GM18517 (cell line): ENCODE measurements at regions not wholly inside any gene's neighbourhood (a gene's known extent, or its start where the extent isn't known, plus 50 kb on each side); places are given as distances from the start of the nearest gene placed in this dataset.
"Not testable (repeated sequence)": the region's sequence is repeated elsewhere in the genome, so short reads cannot be mapped to it uniquely, and the experiment has no call there.

Source experiments
- ATAC-seq: cut with Tn5 transposase; IDR thresholded peaks from one replicate; pipeline ENCODE4 v1.9.1; 2021; ENCODE audit warnings: mild to moderate bottlenecking, moderate library complexity; ENCODE audit not compliant: unreplicated experiment

DNA sequence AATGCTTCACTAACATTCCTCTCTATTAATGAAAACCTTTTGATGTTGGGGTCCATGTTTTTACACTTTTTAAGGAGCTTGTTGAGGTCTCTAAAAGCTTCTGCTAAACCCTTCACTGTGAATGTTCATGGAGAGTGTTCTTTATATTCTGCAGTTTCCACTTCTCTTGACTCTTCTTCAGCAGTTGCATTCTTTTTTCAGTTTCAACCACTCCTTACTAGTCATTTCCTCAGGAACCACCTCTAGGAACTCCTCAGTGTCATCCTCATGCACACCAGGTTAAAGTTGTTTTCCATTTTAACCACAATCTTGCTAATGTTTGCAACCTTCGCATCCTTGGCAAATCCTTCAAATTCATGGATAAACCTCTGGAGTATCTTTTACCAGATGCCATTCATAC lies 821.6 kb downstream of the ANKRD7 start:
- ATAC-seq, result no peak

DNA sequence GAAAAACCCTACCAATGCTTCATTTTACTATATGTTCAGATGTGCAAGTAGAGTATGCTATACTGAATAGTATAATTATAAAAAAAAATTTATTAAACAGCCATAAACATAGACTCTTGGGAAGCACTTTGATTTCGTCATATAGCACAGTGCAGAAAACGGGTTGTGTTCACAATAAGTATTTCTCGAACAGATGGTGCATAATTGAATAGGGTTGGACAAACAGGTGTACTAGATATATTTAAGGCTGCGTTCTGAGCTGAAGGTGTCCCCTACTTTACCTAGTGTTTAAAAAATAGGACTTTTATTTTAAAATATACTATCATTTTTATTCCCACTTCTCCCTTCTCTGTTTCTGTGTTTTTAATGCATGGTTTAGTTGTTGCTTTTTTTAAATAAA lies 841.5 kb downstream of the ANKRD7 start:
- ATAC-seq, result no peak

DNA sequence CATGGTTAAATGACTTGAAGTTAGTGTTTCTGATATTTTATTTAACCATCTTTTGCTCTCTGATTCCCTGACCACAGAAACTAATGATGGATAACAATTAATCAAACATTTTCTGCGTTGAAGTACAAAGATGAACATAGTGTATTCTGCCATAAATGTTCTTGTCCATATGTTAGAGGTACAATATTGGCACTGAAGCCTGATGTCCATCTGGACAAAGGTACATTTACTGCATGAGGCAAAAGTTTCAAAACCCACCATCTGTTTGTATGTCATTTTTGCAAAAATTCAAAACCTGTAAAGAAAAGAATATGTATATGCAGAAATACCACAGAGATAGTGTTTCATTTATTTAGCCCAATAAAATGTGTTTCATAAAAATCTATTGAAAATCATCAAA lies 861.5 kb downstream of the ANKRD7 start:
- no peak for ATAC-seq

DNA sequence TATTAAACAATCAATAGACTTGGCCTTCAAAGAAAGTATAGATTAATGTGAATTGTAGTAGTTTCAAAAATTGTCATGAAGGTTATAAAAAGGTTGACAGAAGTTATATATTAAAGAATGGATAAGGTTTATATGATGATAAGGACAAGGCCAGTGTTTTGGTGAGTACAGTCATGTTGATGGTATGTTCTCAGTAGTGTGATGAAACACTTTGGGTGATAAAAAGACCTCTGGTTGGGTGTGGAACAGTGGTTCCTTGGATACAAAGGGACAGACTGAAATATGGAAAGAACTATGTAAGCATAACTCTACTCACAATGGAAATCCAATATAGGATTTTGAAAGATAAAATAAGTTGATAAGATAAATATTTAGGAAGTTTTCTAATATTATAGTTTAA lies 866.3 kb downstream of the ANKRD7 start:
- ATAC-seq, result no peak

DNA sequence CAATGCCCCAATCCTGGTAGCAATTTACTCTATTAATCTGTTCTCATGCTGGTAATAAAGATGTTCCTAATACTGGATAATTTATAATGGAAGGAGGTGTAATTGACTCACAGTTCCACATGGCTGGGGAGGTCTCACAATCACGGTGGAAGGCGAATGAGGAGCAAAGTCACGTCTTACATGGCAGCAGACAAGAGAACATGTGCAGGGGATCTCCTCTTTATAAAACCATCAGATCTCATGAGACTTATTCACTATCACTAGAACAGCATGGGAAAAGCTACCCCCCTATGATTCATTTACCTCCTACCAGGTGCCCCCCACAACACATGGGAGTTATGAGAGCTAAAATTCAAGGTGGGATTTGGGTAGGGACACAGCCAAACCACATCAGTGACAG lies 872.2 kb downstream of the ANKRD7 start:
- ATAC-seq, result no peak

DNA sequence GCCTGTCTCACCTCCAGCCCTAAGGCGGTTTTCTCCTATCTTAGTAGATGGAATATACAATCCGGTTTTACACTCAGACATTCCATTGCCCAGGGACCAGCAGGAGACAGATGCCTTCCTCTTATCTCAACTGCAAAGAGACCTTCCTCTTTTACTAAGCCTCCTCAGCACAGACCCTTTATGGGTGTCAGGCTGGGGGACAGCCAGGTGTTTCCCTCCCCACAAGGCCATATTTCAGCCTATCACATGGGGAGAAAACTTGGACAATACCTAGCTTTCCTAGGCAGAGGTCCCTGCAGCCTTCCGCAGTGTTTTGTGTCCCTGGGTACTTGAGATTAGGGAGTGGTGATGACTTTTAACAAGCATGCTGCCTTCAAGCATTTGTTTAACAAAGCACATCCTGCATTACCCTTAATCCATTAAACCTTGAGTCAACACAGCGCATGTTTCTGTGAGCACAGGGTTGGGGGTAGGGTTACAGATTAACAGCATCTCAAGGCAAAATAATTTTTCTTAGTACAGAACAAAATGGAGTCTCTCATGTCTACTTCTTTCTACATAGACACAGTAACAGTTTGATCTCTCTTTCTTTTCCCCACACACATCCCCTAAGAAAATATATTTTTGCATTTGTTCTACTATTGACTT lies 876.2 kb downstream of the ANKRD7 start:
- not testable (repeated sequence) for ATAC-seq

DNA sequence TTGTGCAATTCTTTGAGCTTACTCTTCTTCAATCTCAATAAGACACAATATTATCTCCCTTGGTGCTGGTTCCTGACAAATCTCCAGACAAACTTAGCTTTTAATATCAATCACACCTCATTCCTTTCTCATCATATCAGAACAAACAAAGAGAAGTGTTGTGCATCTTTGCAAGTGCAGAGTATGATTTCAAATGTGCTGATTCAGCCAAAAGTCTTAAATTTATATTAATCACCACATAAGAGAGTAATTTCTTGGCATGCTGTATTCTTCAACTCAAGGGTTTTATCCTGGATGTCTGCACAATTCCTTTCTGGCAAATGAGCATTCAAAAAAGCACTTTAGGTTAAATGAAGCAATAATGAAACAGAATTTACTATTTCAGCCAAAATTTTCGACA lies 877.8 kb downstream of the ANKRD7 start:
- no peak for ATAC-seq

DNA sequence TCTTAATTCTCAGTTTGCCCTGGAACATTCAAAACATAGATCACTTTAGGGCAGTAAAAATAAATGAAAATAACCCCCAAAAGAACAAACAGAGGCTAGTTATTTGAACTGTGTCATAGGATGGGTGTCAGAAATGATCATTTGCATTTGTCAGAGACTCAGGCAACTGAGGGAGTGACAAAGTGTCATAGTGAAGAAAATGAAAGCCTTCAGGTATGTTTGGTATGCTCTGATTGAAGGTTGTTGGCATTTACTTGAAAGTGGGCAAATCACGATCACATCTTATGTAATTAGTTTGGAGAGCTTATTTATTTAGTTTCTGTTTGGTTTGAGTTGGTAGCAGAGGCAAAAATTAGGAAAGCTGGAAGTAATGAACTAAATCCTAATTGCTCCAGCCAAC lies 880.9 kb downstream of the ANKRD7 start:
- ATAC-seq, result no peak

DNA sequence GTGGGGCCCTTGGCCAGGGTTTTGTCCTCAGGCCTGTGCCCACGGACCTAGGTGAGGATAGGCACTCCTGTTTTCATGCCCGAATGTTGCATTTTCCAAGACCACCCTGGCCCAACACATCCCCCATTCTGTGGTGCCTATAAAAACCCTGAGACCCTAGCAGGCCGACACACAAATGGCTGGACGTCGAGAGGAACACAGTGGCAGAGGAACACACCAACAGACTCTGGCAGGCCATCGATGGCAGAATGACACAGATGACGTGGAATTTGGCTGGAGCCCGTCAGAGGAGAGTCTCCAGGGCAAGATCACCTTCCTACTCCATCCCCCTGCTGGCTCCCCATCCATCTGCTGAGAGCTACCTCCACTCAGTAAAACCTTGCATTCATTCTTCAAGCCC lies 898.8 kb downstream of the ANKRD7 start:
- ATAC-seq, result no peak

DNA sequence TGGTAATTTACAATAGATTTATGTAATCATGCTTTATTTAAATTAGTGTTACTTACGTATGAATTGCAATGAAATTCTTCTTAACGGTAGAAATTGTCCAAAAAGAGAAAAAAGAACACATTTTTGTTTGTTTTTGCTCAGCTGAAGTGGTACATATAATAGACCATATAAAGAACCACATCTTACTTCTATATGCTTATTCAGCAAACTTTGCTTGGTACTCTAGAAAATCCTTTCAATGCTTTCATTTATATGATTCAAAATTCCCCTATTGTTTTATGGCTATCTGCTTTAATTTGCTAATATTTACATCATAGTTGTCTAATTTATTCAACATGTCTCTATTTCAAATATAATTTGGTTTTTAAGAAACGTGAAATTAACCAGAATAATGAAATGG lies 903.2 kb downstream of the ANKRD7 start:
- ATAC-seq, result no peak

DNA sequence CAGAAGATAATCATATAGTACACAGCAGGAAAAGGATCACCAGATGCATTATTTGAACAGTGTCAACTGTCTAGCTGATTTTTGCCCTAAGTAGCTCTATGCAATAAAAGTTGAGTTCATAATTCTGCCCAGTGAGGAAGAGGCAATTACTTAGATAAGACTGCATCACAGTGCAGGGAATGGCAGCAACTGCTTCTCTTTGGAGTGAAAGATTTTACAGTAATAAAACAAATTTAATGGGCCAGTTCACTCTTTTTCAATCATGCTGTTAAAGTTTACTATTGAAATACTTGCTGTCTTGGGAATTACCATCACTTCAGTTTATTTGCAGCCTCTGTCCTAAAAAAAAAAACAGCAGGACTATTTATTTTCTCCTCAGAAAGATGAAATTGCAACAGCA lies 907.9 kb downstream of the ANKRD7 start:
- no peak for ATAC-seq

DNA sequence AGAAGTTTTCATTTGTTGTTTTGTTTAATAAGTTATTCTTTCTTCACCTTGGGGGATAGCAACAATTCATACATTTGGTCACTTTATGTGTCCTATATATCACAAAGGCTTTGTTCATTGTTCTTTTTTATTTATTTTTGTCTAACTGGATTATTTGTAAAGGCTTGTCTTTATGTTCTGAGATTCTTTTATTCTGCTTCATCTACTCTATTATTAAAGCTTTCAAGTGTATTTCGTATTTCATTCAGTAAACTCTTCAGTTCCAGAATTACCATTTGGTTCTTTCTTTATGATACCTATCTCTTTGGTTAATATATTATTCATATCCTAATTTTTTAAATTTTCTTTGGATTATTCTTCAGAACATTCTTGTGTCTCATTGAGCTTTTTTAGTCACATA lies 942.9 kb downstream of the ANKRD7 start:
- ATAC-seq, result no peak

DNA sequence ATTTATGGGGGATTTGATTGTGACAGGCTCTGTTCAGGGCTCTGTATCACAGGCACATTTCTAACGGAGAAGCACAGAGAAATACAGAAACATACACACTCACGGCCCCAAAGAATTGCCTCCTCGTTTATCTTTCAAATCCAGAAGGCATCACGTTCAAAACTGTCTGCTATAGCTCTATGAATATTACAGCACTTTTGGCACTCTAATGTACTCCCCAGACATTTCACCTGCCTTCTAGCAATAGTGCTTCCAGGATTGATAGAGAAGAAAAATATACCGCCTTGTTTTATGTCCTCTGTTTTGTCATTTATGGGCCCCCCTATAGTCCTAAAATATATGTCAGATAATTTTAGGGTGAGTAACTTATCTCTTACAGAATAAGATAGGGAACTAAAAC lies 947.5 kb downstream of the ANKRD7 start:
- no peak for ATAC-seq

DNA sequence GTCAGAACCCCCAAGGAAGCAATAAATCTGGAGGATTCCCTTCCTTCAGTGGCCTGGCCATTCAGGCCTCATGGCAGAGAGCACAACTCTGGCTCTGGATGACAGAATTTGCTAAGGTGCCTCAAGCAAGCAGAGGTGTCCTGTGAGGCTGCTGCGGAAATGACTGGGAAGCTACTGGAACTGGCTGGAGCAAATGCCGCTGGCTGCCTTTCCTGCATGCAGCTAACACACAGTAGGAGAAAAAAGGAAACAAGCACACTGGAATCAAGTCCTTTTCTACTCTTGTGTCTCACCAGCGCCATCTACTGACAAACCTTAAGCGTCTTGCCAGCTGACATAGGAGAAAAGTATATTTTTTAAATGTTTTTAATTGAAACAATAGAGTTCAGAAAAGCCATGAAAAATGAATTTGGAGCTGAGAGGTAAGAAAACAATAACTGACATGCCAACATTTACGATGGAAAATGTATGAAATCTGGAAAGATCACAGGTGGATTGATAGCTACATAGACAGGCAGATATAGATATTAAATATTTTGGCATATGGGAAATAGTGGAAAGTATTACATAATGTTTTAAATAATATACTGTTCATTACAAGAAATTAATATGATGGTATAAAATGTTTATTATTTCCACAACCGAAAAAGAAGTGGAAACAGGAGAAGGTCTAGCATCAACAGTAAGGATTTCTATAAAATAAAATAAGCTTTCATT lies 951.6 kb downstream of the ANKRD7 start:
- ATAC-seq, result peak; percentile 77

DNA sequence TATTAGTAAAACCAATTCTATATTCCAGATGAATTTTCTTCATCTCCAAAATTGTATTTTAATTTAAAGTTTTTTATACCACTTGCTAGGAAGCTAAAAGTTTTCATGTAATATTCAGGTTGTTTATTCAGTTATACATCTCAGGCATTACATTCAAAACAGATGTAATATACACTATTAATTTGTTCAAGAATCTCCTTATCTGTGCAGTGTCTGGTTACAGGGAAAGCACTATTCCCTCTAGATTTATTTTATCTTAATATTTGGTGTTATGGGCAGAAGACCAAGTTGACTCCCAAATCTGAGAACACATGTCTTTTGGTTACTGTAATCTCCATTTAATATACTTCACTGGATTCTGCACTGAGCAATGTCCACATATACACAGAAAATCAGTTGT lies 953.4 kb downstream of the ANKRD7 start:
- no peak for ATAC-seq

DNA sequence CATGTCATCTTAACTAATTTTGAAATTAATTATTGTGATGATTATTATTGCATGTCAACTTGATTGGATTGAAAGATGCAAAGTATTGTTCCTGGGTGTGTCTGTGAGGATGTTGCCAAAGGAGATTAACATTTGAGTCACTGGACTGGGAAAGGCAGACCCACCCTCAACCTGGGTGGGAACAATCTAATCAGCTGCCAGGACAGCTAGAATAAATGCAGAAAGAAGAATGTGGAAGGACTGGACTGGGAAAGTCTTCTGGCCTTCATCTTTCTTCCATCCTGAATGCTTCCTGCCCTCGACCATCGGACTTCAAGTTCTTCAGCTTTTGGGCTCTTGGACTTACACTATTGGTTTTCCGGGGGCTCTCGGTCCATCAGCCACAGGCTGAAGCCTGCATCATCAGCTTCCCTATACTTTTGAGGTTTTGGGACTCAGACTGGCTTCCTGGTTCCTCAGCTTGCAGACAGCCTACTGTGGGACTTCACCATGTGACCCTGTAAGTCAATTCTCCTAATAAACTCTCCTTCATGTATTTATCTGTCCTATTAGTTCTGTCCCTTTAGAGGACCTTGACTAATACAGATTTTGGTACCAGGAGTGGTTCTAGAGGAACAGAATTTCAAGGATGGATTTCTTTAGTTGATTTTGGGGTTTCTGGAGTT lies 959.8 kb downstream of the ANKRD7 start:
- ATAC-seq, result no peak

DNA sequence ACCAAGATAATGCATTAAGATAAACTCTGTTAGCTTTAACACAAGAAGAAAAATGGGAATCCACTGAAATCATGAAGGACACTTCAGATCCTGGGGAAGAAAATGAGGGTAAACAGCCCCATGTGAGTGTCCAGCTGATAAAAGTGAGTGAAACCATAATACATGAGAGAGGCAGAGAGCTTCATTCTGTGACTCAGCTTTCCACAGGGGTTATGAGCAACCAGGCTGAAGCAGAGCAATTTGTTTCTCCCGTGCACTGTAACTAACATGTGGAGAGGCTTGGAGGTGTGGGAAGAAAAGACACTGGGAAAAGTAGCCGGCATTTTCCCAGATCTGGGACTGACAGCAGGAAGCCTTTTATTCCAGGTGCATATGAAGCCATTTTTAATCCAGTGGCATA lies 971.7 kb downstream of the ANKRD7 start:
- no peak for ATAC-seq

DNA sequence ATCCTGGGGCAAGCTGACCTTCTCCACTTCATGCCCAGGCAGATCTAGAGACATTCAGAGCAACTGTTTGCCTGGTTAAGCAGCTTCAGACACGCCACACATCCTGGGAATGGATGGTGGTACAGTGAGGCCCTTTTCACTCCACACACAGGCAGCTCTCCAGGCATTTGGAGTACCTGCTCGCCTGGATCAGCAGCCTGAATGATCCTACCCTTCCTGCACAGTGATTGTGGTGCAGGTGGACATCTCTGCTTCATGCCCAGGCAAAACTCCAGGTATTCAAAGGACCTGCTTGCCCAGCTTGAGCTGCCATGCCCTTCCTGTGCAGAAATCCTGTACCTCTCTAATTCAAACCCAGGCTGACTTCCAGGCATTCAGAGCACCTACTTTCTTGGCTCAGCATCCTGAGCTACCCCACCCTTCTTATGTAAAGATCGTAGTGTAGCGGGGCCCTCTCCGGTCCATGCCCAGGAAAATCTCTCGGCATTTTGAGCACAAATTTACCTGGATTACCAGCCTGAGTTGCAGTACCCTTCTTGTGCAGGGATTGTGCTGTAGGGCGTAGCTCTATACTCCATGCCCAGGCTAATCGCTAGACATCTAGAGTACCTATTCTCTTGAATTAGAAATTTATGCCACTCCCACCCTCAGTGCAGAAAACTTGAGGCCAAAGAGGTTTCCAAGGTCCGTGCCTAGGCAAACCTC lies 972.8 kb downstream of the ANKRD7 start:
- no peak for ATAC-seq

DNA sequence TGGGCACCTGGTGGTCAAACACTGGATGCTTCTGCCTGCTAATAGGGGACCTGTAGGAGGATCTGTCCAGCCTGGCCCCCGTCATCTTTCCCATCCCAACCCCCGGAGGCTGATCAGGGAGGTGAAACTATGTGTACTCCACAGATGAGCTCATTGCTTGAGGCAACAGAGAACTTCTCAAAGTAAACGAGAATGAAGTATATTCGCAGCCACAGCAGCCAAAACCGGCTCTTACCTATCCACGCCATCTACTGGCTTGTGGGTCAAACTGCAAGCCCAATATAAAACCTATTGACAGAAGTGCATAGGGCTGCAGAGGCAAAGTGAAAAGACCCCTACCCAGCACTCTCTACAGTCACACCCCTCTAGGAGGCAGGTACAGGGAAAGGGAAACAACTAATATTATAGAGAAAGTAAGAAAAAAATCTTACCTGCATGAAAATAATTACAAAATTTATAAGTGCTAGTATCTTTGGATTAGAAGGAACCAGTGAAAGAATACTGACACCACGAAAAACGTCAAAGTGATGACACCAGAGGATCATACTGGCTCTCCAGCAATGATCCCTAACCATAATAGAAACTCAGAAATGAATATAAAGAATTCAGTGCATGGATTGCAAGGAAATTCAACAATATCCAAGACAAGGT lies 973.5 kb downstream of the ANKRD7 start:
- ATAC-seq, result peak; percentile 87

DNA sequence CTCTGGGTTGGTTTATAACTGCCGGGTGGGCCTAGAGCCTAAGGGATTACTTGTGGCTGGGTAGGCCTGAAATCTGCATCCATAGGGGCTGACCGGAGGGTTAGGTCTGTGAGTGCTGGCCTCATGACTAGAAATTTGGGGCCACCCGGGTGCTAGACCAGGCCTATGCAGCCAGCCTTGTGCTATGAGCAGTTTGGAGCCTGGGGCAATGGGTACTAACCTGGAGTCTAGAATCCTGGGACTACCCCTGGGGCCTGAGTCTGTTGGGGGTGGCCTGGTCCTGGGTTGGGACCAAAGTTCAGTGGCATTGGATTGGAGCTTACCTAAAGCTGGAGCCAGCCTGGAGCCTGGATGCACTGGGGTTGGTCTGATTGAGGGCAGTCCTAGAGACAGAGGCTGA lies 995.2 kb downstream of the ANKRD7 start:
- no peak for ATAC-seq

DNA sequence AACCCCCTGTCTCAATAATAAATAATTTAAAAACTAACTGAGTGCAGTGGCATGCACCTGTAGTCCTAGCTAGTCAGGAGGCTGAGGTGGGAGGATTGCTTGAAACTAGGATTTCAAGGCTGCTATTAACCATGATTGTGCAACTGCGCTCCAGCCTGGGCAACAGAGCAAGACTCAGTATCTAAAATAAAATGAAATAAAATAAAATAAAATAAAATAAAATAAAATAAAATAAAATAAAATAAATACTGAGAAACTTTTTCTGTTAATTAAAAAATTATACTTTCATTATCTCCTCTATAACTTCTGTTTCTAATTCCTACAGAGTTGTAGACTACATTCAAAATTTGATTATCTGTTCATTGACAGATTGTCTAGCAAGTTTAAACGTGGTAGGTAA lies 999.4 kb downstream of the ANKRD7 start:
- ATAC-seq, result no peak
